GM12892 (cell line): ENCODE measurements at regions not wholly inside any gene's neighbourhood (a gene's known extent, or its start where the extent isn't known, plus 50 kb on each side); places are given as distances from the start of the nearest gene placed in this dataset.

Source experiments
- POLR2A ChIP-seq: IDR thresholded peaks from 2 replicates; pipeline ENCODE4 v1.6.1; 2011; ENCODE audit warnings: low read depth, low read length, control low read depth
- POLR2AphosphoS5 ChIP-seq: IDR thresholded peaks from 2 replicates; pipeline ENCODE4 v1.6.1; 2011; ENCODE audit warnings: low read depth, low read length, control low read depth

DNA sequence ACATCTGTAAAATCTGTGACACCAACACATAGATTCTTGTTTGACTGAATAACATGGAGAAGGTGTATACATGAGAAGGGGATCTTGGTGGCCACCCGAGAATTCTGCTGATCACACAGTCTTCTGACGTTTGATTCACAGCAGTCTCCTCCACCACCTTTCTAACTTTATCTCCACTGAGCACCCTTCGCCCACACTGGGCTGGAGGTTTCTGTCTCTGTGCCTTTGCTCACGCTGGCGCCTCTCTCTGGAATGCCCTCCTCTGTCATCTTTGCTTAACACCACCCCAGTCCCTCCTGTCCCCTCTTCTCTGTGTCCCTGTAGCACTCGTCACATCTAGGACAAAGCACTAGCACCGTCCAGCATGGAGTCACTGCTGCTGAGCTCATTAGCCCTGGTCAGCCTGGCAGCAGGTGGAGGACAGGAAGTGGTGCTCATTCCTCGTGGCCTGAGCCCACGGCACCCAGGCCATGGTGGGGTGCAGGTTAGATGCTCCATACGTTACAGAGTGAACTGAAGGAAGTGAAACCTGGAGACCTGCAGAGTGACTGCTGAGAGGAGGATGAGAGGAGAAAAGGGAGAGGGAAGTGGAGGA lies 384.6 kb downstream of the UQCRFS1 start:
- no peak for TF ChIP-seq POLR2AphosphoS5
- no peak for TF ChIP-seq POLR2A
